Spleen (tissue), 7 donors: ENCODE measurements at regions not wholly inside any gene's neighbourhood (a gene's known extent, or its start where the extent isn't known, plus 50 kb on each side); places are given as distances from the start of the nearest gene placed in this dataset.

Source experiments
- POLR2A ChIP-seq, 3 donors: fragments of 450-650 bp; IDR thresholded peaks; one replicate each; pipeline ENCODE4 v1.5.1; 2017; ENCODE audit warnings: antibody characterized with exemption in 3 of 3, mild to moderate bottlenecking in 1 of 3
- POLR2AphosphoS5 ChIP-seq, 3 donors: sonication (generic); formaldehyde crosslinking; IDR thresholded peaks; one replicate each; pipeline ENCODE4 v1.5.1; 2017; ENCODE audit warnings: antibody characterized with exemption in 3 of 3
- TF ChIP-seq, protein P1 (sequence below), 11 experiments: fragments of 200-600 bp in 7 of 11; fragments of 450-650 bp in 4 of 11; sonication (generic) in 4 of 11; IDR thresholded peaks in 8 of 11; conservative IDR thresholded peaks in 3 of 11; 1 replicate in 7 of 11; 2 replicates in 4 of 11; pipeline versions ENCODE4 v1.4.0 to v1.8.0; 2016 to 2021; ENCODE audit warnings: antibody characterized with exemption in 11 of 11, inconsistent platforms in 4 of 11, mild to moderate bottlenecking in 1 of 11
- donor health status: DM: no; HTN: no; CAD: no; lungs with moderate emphysema.
- donor health status: DM: no; HTN: no; CAD: no.
- donor health status: DM: no; HTN: no; CAD: no.

DNA sequence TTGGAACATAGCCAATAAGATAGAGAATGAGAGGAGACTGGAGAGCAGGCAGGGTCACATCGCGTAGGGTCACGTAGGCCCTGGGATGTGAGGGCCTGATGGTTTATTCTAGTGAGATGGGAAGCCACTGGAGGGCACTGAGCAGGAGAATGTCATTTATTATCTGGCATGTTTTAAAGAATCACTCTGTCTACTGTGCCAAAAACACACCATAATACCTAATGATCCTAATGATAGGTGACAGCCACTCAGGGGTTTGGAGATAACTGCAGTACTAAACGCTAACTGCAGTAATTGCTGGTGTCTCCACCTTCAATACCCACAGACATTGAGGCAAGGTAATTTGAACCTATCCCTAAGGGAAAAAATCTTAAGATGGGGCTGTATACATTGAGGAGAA is 185.4 kb downstream of the TTLL7 start:
- TF ChIP-seq, protein P1, sequence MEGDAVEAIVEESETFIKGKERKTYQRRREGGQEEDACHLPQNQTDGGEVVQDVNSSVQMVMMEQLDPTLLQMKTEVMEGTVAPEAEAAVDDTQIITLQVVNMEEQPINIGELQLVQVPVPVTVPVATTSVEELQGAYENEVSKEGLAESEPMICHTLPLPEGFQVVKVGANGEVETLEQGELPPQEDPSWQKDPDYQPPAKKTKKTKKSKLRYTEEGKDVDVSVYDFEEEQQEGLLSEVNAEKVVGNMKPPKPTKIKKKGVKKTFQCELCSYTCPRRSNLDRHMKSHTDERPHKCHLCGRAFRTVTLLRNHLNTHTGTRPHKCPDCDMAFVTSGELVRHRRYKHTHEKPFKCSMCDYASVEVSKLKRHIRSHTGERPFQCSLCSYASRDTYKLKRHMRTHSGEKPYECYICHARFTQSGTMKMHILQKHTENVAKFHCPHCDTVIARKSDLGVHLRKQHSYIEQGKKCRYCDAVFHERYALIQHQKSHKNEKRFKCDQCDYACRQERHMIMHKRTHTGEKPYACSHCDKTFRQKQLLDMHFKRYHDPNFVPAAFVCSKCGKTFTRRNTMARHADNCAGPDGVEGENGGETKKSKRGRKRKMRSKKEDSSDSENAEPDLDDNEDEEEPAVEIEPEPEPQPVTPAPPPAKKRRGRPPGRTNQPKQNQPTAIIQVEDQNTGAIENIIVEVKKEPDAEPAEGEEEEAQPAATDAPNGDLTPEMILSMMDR (IDR thresholded peaks at IDR 0.05 in 8 of 11, conservative IDR thresholded peaks at IDR 0.05 in 3 of 11): no peak
- TF ChIP-seq POLR2A (IDR thresholded peaks at IDR 0.05) (no peak), POLR2AphosphoS5 (IDR thresholded peaks at IDR 0.05) (no peak)
